ENCODE measurements at regions not wholly inside any gene's neighbourhood (a gene's known extent, or its start where the extent isn't known, plus 50 kb on each side); places are given as distances from the start of the nearest gene placed in this dataset.

DNA sequence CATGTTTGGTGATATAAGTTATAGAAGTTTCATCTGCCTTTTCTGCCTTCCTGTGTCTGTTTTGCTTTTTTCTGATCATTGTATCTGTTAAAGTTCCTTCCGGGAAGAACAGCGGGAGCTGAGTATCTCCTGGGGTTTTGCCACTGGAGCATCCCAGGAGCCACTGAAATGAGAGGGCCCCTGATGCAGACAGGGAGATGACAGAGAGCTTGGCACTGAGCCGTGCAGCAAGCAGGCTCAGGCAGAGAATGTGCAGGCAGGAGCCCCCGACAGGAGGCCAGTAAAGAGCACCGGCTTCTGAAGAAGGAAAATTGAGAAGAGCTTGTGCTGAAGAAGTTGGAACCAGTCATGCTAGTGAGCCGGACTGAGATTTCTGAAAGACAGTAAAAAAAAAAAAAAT lies 137.8 kb downstream of the TDRD15 start:
- no peak overlapping the region for H3K4me3 ChIP-seq (ENCODE audit: low read length)
- DNase-seq (ENCODE audit: low read depth) = no peak
- TF ChIP-seq, protein P1, sequence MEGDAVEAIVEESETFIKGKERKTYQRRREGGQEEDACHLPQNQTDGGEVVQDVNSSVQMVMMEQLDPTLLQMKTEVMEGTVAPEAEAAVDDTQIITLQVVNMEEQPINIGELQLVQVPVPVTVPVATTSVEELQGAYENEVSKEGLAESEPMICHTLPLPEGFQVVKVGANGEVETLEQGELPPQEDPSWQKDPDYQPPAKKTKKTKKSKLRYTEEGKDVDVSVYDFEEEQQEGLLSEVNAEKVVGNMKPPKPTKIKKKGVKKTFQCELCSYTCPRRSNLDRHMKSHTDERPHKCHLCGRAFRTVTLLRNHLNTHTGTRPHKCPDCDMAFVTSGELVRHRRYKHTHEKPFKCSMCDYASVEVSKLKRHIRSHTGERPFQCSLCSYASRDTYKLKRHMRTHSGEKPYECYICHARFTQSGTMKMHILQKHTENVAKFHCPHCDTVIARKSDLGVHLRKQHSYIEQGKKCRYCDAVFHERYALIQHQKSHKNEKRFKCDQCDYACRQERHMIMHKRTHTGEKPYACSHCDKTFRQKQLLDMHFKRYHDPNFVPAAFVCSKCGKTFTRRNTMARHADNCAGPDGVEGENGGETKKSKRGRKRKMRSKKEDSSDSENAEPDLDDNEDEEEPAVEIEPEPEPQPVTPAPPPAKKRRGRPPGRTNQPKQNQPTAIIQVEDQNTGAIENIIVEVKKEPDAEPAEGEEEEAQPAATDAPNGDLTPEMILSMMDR (IDR thresholded peaks at IDR 0.05; ENCODE audit: insufficient read depth, low read depth, low read length, missing control alignments) = no peak

DNA sequence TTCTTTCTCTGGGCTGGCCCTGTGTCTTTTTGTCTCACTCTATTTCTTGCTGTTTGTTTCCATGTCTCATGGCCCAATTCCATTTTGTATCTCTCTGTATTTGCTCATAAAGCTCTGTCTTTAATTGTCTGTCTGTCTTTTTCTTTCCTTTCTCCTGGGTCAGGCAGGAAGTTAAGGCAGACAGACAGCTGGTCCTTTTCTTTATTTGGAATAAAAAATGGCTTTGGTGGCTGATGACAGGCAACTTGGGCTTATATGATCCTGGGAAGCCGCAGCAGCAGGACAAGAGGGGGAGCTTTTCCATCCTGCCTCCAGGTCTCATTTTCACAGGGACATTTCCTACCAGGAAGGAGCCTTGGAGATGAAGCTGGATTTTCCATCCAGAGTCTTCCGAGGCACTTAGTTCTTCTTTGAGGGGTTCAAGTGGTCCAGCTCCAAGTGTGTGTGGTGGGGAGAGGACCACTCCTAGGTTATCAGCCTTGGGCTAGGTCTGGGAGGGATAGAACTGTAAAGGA lies 138.7 kb downstream of the TDRD15 start:
- no peak for DNase-seq (ENCODE audit: low read depth)
- TF ChIP-seq, protein P1 (IDR thresholded peaks at IDR 0.05; ENCODE audit: insufficient read depth, low read depth, low read length, missing control alignments) = no peak
- H3K4me3 ChIP-seq (ENCODE audit: low read length) = no peak overlapping the region

- TF ChIP-seq, protein P1 (IDR thresholded peaks at IDR 0.05; ENCODE audit: insufficient read depth, low read depth, low read length, missing control alignments) = no peak
- H3K4me3 ChIP-seq (ENCODE audit: low read length) = no peak overlapping the region
- DNase-seq (ENCODE audit: low read depth) = no peak
Observed at GRCh38 chr2:21263622-21264021, 139.9 kb downstream of the TDRD15 start.

DNA sequence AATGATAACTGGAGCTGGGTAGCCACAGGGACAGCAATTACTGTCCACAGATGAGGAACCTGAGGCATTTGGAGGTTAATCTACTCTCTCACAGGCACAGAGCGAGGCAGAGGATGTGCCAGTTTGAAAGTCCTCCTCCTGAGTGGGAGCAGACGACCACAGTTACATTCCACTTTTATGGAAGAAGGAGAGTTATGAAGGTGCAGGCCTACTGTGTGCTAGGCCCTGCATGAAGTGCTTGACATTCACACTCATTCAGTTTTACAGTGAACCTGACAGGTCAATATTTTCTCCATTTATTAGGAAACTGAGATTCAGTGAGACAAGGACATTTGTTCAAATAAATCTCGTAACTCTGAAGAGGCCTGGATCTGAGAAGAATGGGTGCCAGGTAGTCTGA lies 142.0 kb downstream of the TDRD15 start:
- DNase-seq (ENCODE audit: low read depth) = no peak
- H3K4me3 ChIP-seq (ENCODE audit: low read length) = no peak overlapping the region
- TF ChIP-seq, protein P1 (IDR thresholded peaks at IDR 0.05; ENCODE audit: insufficient read depth, low read depth, low read length, missing control alignments) = no peak

DNA sequence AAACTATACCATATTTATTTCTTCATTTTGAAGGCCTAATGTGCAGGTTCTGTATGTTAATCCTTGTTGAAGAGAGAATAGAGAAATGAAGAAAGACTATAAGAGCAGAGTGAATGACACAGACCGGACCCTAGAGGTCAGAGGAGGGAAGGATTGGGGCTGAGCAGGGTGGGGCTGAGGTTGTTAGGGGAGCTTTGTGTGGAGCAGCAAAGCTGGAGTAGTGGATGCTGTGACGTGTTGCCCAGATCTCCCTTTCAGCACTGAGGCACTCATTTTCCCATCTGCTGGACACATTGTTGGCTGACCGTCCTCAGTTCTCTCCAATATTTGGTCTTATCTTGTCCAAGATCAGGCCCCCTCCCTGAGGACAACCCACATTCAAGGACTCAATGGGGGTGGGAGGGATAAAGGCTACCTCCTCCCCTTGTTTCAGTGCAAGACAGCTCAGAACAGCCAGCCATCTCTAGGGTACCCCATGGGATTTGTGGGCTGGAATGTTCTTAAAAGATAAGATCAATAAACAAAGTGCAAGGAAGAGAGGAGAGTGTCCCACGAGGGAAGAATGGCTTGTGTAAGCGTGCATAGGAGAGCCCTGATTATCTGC lies 143.6 kb downstream of the TDRD15 start:
- no peak overlapping the region for H3K4me3 ChIP-seq (ENCODE audit: low read length)
- TF ChIP-seq, protein P1 (IDR thresholded peaks at IDR 0.05; ENCODE audit: insufficient read depth, low read depth, low read length, missing control alignments) = no peak
- DNase-seq (ENCODE audit: low read depth) = no peak

- no peak for DNase-seq (ENCODE audit: low read depth)
- TF ChIP-seq, protein P1 (IDR thresholded peaks at IDR 0.05; ENCODE audit: insufficient read depth, low read depth, low read length, missing control alignments) = no peak
- no peak overlapping the region for H3K4me3 ChIP-seq (ENCODE audit: low read length)
Observed at GRCh38 chr2:21268197-21268877, 144.6 kb downstream of the TDRD15 start.

DNA sequence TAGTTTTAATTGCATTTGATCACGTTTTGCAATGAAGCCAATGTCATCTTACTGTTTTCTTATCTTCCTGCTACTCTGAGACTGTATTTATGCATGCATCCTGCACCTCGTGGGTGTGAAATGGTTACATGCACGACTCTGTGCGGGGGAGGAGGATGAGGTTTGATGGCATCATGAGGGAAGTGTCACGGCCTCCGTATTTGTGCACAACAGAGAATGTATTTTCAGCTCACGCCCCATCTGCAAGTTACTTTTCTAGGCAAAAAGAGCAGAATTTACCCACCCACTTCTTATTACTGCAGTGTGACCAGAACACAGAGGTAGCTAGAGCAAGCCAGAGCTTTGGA lies 145.1 kb downstream of the TDRD15 start:
- no peak overlapping the region for H3K4me3 ChIP-seq (ENCODE audit: low read length)
- TF ChIP-seq, protein P1 (IDR thresholded peaks at IDR 0.05; ENCODE audit: insufficient read depth, low read depth, low read length, missing control alignments) = no peak
- no peak for DNase-seq (ENCODE audit: low read depth)

Data from epithelial cell of esophagus (primary cell).